GM19351 (cell line): ENCODE measurements at regions not wholly inside any gene's neighbourhood (a gene's known extent, or its start where the extent isn't known, plus 50 kb on each side); places are given as distances from the start of the nearest gene placed in this dataset.
"Not testable (repeated sequence)": the region's sequence is repeated elsewhere in the genome, so short reads cannot be mapped to it uniquely, and the experiment has no call there.

ENCODE experiments used
- ATAC-seq: cut with Tn5 transposase; IDR thresholded peaks from one replicate; pipeline ENCODE4 v1.9.1; 2021; ENCODE audit warnings: mild to moderate bottlenecking, moderate library complexity; ENCODE audit not compliant: unreplicated experiment

- ATAC-seq: no peak
Observed at GRCh38 chrX:9258421-9259104, 206.3 kb upstream of the TBL1X start.

- ATAC-seq: no peak
Observed at GRCh38 chrX:9260603-9261002, 204.3 kb upstream of the TBL1X start.

GRCh38 chrX:9267415-9267814 is 197.4 kb upstream of the TBL1X start:
- ATAC-seq: no peak

- no peak for ATAC-seq
Observed at GRCh38 chrX:9269134-9269533, 195.7 kb upstream of the TBL1X start.

GRCh38 chrX:9271789-9272525 is 192.9 kb upstream of the TBL1X start:
- ATAC-seq: no peak

- no peak for ATAC-seq
Observed at GRCh38 chrX:9273744-9274143, 191.1 kb upstream of the TBL1X start.

GRCh38 chrX:9278475-9279233 is 186.2 kb upstream of the TBL1X start:
- peak; percentile 21 for ATAC-seq

- ATAC-seq: peak; percentile 77
Observed at GRCh38 chrX:9279234-9279544, 185.7 kb upstream of the TBL1X start.

- no peak for ATAC-seq
Observed at GRCh38 chrX:9280831-9281230, 184.0 kb upstream of the TBL1X start.

- no peak for ATAC-seq
Observed at GRCh38 chrX:9282325-9282724, 182.5 kb upstream of the TBL1X start.

- ATAC-seq: no peak
Observed at GRCh38 chrX:9285342-9285771, 179.5 kb upstream of the TBL1X start.

GRCh38 chrX:9286234-9286633 is 178.6 kb upstream of the TBL1X start:
- no peak for ATAC-seq

GRCh38 chrX:9291629-9292028 is 173.2 kb upstream of the TBL1X start:
- no peak for ATAC-seq

- no peak for ATAC-seq
Observed at GRCh38 chrX:9293051-9293496, 171.8 kb upstream of the TBL1X start.

- ATAC-seq: no peak
Observed at GRCh38 chrX:9293903-9294302, 171.0 kb upstream of the TBL1X start.

GRCh38 chrX:9295551-9295950 is 169.3 kb upstream of the TBL1X start:
- no peak for ATAC-seq

GRCh38 chrX:9298221-9298620 is 166.6 kb upstream of the TBL1X start:
- no peak for ATAC-seq

- not testable (repeated sequence) for ATAC-seq
Observed at GRCh38 chrX:9299681-9300080, 165.2 kb upstream of the TBL1X start.

GRCh38 chrX:9301836-9302235 is 163.0 kb upstream of the TBL1X start:
- no peak for ATAC-seq

GRCh38 chrX:9302381-9302780 is 162.5 kb upstream of the TBL1X start:
- ATAC-seq: no peak

GRCh38 chrX:9308426-9308825 is 156.4 kb upstream of the TBL1X start:
- ATAC-seq: no peak

- ATAC-seq: no peak
Observed at GRCh38 chrX:9310616-9311015, 154.2 kb upstream of the TBL1X start.
